ENCODE measurements at regions not wholly inside any gene's neighbourhood (a gene's known extent, or its start where the extent isn't known, plus 50 kb on each side); places are given as distances from the start of the nearest gene placed in this dataset.

- no peaks in the 10 kb centered on the region for H3K9me3 ChIP-seq (ENCODE audit: low read length)
- no peaks in the 10 kb centered on the region for H3K36me3 ChIP-seq (ENCODE audit: insufficient read depth, low read length)
- no peak overlapping the region for H2AFZ ChIP-seq (ENCODE audit: low read length)
- H3K4me1 ChIP-seq (ENCODE audit: insufficient read depth, low read length, poor library complexity, severe bottlenecking) = no peaks in the 10 kb centered on the region
- no peaks in the 10 kb centered on the region for H3K79me2 ChIP-seq (ENCODE audit: insufficient read depth, low read depth, low read length)
- H3K4me2 ChIP-seq (ENCODE audit: low read length) = no peak overlapping the region
- no peak overlapping the region for H3K27ac ChIP-seq (ENCODE audit: low read depth, low read length, poor library complexity, severe bottlenecking)
- no peak for DNase-seq (ENCODE audit: low spot score)
- ChIA-PET POLR2A (interaction anchor here (0.9 kb wide), 1 partner anchor 69 kb away, joined by 3 read pairs; no protein-coding TSS in a partner anchor), CTCF (ENCODE audit: unreplicated experiment) (no interaction called here)
- intact Hi-C loops (cut with micrococcal nuclease; ENCODE audit: unreplicated experiment) = no loop called here
- no peaks in the 10 kb centered on the region for H3K9me2 ChIP-seq (ENCODE audit: insufficient read depth, low read length)
- TF ChIP-seq EZH2phosphoT487 (IDR thresholded peaks at IDR 0.05; ENCODE audit: borderline replicate concordance, low read depth, low read length) = no peak
- no peak for TF ChIP-seq CTCF (conservative IDR thresholded peaks at IDR 0.05; ENCODE audit: low read length)
- no TSS peak for BruUV-seq (replicated peaks)
- no peaks in the 10 kb centered on the region for H4K20me1 ChIP-seq (ENCODE audit: insufficient read depth, low read length)
- H3K4me3 ChIP-seq (ENCODE audit: low read depth, low read length, poor library complexity, severe bottlenecking) = no peak overlapping the region
Measured at GRCh38 chr11:81207421-81208054, 1526.1 kb downstream of the FAM181B start.

GRCh38 chr11:81203876-81204275, 1529.8 kb downstream of the FAM181B start:
- no peak overlapping the region for H3K27ac ChIP-seq (ENCODE audit: low read depth, low read length, poor library complexity, severe bottlenecking)
- ChIA-PET CTCF (ENCODE audit: unreplicated experiment) (no interaction called here), POLR2A (interaction anchor here (0.7 to 1.8 kb wide), 2 partner anchors 10 to 111 kb away, joined by 4 to 5 read pairs; no protein-coding TSS in a partner anchor)
- no peaks in the 10 kb centered on the region for H3K9me2 ChIP-seq (ENCODE audit: insufficient read depth, low read length)
- H3K4me2 ChIP-seq (ENCODE audit: low read length) = no peak overlapping the region
- BruUV-seq (replicated peaks) = no TSS peak
- TF ChIP-seq CTCF (conservative IDR thresholded peaks at IDR 0.05; ENCODE audit: low read length) (no peak), EZH2phosphoT487 (IDR thresholded peaks at IDR 0.05; ENCODE audit: borderline replicate concordance, low read depth, low read length) (no peak)
- no peak for DNase-seq (ENCODE audit: low spot score)
- no peaks in the 10 kb centered on the region for H3K9me3 ChIP-seq (ENCODE audit: low read length)
- no peaks in the 10 kb centered on the region for H4K20me1 ChIP-seq (ENCODE audit: insufficient read depth, low read length)
- H3K36me3 ChIP-seq (ENCODE audit: insufficient read depth, low read length) = no peaks in the 10 kb centered on the region
- no peak overlapping the region for H2AFZ ChIP-seq (ENCODE audit: low read length)
- no peaks in the 10 kb centered on the region for H3K4me1 ChIP-seq (ENCODE audit: insufficient read depth, low read length, poor library complexity, severe bottlenecking)
- intact Hi-C loops (cut with micrococcal nuclease; ENCODE audit: unreplicated experiment) = no loop called here
- H3K79me2 ChIP-seq (ENCODE audit: insufficient read depth, low read depth, low read length) = no peaks in the 10 kb centered on the region
- H3K4me3 ChIP-seq (ENCODE audit: low read depth, low read length, poor library complexity, severe bottlenecking) = no peak overlapping the region

GRCh38 chr11:81197396-81197795, 1536.3 kb downstream of the FAM181B start:
- TF ChIP-seq EZH2phosphoT487 (IDR thresholded peaks at IDR 0.05; ENCODE audit: borderline replicate concordance, low read depth, low read length) (no peak), CTCF (conservative IDR thresholded peaks at IDR 0.05; ENCODE audit: low read length) (no peak)
- ChIA-PET POLR2A (no interaction called here), CTCF (ENCODE audit: unreplicated experiment) (no interaction called here)
- Histone ChIP-seq H3K9me3 (ENCODE audit: low read length) (no peaks in the 10 kb centered on the region), H3K4me3 (ENCODE audit: low read depth, low read length, poor library complexity, severe bottlenecking) (no peak overlapping the region), H3K79me2 (ENCODE audit: insufficient read depth, low read depth, low read length) (no peaks in the 10 kb centered on the region), H3K27ac (ENCODE audit: low read depth, low read length, poor library complexity, severe bottlenecking) (no peak overlapping the region), H3K36me3 (ENCODE audit: insufficient read depth, low read length) (no peaks in the 10 kb centered on the region), H4K20me1 (ENCODE audit: insufficient read depth, low read length) (no peaks in the 10 kb centered on the region), H3K9me2 (ENCODE audit: insufficient read depth, low read length) (no peaks in the 10 kb centered on the region), H3K4me1 (ENCODE audit: insufficient read depth, low read length, poor library complexity, severe bottlenecking) (no peaks in the 10 kb centered on the region), H2AFZ (ENCODE audit: low read length) (no peak overlapping the region), H3K4me2 (ENCODE audit: low read length) (no peak overlapping the region)
- no TSS peak for BruUV-seq (replicated peaks)
- intact Hi-C loops (cut with micrococcal nuclease; ENCODE audit: unreplicated experiment) = no loop called here
- DNase-seq (ENCODE audit: low spot score) = no peak
